ENCODE measurements at regions not wholly inside any gene's neighbourhood (a gene's known extent, or its start where the extent isn't known, plus 50 kb on each side); places are given as distances from the start of the nearest gene placed in this dataset.

DNA sequence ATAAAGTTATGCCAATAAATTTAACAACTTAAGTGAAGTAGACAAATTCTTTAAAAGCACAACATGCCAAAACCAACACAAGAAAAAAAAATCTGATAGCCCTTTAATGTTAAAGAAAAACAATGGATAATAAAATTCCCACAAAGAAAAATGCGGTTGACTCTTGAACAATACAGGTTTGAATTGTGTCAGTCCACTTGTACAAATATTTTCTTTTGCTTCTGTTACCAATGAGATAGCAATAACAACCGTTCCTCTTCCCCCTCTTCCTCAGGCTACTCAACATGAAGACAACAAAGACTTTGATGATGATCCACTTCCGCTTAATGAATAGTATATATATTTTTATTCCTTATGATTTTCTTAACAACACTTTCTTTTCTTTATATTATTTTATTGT is 283.9 kb upstream of the MAN1A1 start:
- TF ChIP-seq, protein P1, sequence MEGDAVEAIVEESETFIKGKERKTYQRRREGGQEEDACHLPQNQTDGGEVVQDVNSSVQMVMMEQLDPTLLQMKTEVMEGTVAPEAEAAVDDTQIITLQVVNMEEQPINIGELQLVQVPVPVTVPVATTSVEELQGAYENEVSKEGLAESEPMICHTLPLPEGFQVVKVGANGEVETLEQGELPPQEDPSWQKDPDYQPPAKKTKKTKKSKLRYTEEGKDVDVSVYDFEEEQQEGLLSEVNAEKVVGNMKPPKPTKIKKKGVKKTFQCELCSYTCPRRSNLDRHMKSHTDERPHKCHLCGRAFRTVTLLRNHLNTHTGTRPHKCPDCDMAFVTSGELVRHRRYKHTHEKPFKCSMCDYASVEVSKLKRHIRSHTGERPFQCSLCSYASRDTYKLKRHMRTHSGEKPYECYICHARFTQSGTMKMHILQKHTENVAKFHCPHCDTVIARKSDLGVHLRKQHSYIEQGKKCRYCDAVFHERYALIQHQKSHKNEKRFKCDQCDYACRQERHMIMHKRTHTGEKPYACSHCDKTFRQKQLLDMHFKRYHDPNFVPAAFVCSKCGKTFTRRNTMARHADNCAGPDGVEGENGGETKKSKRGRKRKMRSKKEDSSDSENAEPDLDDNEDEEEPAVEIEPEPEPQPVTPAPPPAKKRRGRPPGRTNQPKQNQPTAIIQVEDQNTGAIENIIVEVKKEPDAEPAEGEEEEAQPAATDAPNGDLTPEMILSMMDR (IDR thresholded peaks at IDR 0.05) = no peak
- no peak for TF ChIP-seq POLR2A (IDR thresholded peaks at IDR 0.05)

Data from body of pancreas (tissue), 4 donors.